Neural progenitor cell (in vitro differentiated cells): ENCODE measurements at regions not wholly inside any gene's neighbourhood (a gene's known extent, or its start where the extent isn't known, plus 50 kb on each side); places are given as distances from the start of the nearest gene placed in this dataset.

Source experiments
- DNase-seq: peaks from one replicate; pipeline ENCODE4 v3.0.0-alpha.2; 2016; ENCODE audit warnings: low spot score
- H2AFZ ChIP-seq: fragments of 200-600 bp; sonication (generic); replicated peaks from 2 replicates; pipeline ENCODE4 v1.6.1; 2016; ENCODE audit warnings: antibody characterized with exemption
- H3F3A ChIP-seq: fragments of 200-600 bp; sonication (generic); 2 replicates; pipeline ENCODE4 v1.6.1; 2016; ENCODE audit warnings: antibody characterized with exemption, low read depth
- H3K27ac ChIP-seq: fragments of 200-600 bp; sonication (generic); 2 replicates; pipeline ENCODE4 v1.5.1; 2016; ENCODE audit warnings: mild to moderate bottlenecking
- H3K27me3 ChIP-seq: fragments of 200-600 bp; sonication (generic); 2 replicates; pipeline ENCODE4 v1.6.1; 2016; ENCODE audit warnings: mild to moderate bottlenecking, moderate library complexity
- H3K36me3 ChIP-seq: fragments of 200-600 bp; sonication (generic); 2 replicates; pipeline ENCODE4 v1.5.1; 2016
- H3K4me1 ChIP-seq: fragments of 200-600 bp; sonication (generic); 2 replicates; pipeline ENCODE4 v1.6.1; 2016; ENCODE audit warnings: mixed run types
- H3K4me2 ChIP-seq: fragments of 200-600 bp; sonication (generic); 2 replicates; pipeline ENCODE4 v1.6.1; 2016
- H3K4me3 ChIP-seq: fragments of 200-600 bp; sonication (generic); 2 replicates; pipeline ENCODE4 v1.5.1; 2016
- H3K79me2 ChIP-seq: fragments of 200-600 bp; sonication (generic); 2 replicates; pipeline ENCODE4 v1.6.1; 2016; ENCODE audit warnings: low read depth
- H3K9ac ChIP-seq: fragments of 200-600 bp; sonication (generic); 2 replicates; pipeline ENCODE4 v1.6.1; 2016
- H3K9me3 ChIP-seq: fragments of 200-600 bp; sonication (generic); 2 replicates; pipeline ENCODE4 v1.5.1; 2016; ENCODE audit warnings: low read depth
- H4K20me1 ChIP-seq: fragments of 200-600 bp; sonication (generic); 2 replicates; pipeline ENCODE4 v1.6.1; 2016; ENCODE audit warnings: low read depth
- H3K27ac Mint-ChIP-seq: 3 replicates; pipeline ENCODE4 v1.8.0; 2021; ENCODE audit warnings: mixed read lengths
- H3K27me3 Mint-ChIP-seq: 2 replicates; pipeline ENCODE4 v1.8.0; 2022; ENCODE audit warnings: low read depth, mild to moderate bottlenecking, inconsistent platforms, moderate library complexity, mixed read lengths; ENCODE audit not compliant: insufficient read depth
- H3K36me3 Mint-ChIP-seq: 3 replicates; pipeline ENCODE4 v1.8.0; 2021; ENCODE audit warnings: mixed read lengths
- H3K4me1 Mint-ChIP-seq: 3 replicates; pipeline ENCODE4 v1.8.0; 2021; ENCODE audit warnings: mixed read lengths
- H3K4me3 Mint-ChIP-seq: 3 replicates; pipeline ENCODE4 v1.8.0; 2021; ENCODE audit warnings: mild to moderate bottlenecking, moderate library complexity, mixed read lengths
- H3K9me3 Mint-ChIP-seq: 3 replicates; pipeline ENCODE4 v1.8.0; 2020; ENCODE audit warnings: mixed read lengths
- CTCF ChIP-seq: fragments of 200-600 bp; sonication (generic); IDR thresholded peaks from 2 replicates; pipeline ENCODE4 v1.5.1; 2017; ENCODE audit warnings: antibody characterized with exemption, mild to moderate bottlenecking
- EZH2 ChIP-seq: fragments of 200-600 bp; sonication (generic); IDR thresholded peaks from 2 replicates; pipeline ENCODE4 v1.6.1; 2017; ENCODE audit warnings: antibody characterized with exemption, mild to moderate bottlenecking, moderate library complexity
- EZH2phosphoT487 ChIP-seq: fragments of 200-600 bp; sonication (generic); IDR thresholded peaks from 2 replicates; pipeline ENCODE4 v1.6.1; 2017; ENCODE audit warnings: antibody characterized with exemption

- no peak overlapping the region for H3K4me2 ChIP-seq
- no peaks in the 10 kb centered on the region for H4K20me1 ChIP-seq
- Mint-ChIP-seq H3K9me3 (no peaks in the 10 kb centered on the region), H3K36me3 (no peaks in the 10 kb centered on the region), H3K27me3 (peaks cover 2% of the 10 kb centered on the region), H3K4me1 (peaks cover 2% of the 10 kb centered on the region), H3K4me3 (no peak overlapping the region), H3K27ac (no peak overlapping the region)
- DNase-seq, result no peak
- H3K27me3 ChIP-seq, result no peaks in the 10 kb centered on the region
- no peak overlapping the region for H2AFZ ChIP-seq
- no peak overlapping the region for H3K9ac ChIP-seq
- no peaks in the 10 kb centered on the region for H3K79me2 ChIP-seq
- H3K36me3 ChIP-seq, result no peaks in the 10 kb centered on the region
- TF ChIP-seq CTCF, result no peak
- TF ChIP-seq EZH2, result no peak
- no peak for TF ChIP-seq EZH2phosphoT487
- H3K4me3 ChIP-seq, result no peak overlapping the region
- H3K4me1 ChIP-seq, result no peaks in the 10 kb centered on the region
- H3K9me3 ChIP-seq, result no peaks in the 10 kb centered on the region
- H3K27ac ChIP-seq, result no peak overlapping the region
- H3F3A ChIP-seq, result no peaks in the 10 kb centered on the region
These were observed 155.5 kb upstream of the ROPN1 start for GRCh38 chr3:124147429-124147828.

GRCh38 chr3:124147946-124148345 lies 156.0 kb upstream of the ROPN1 start:
- Mint-ChIP-seq H3K36me3 (no peaks in the 10 kb centered on the region), H3K4me3 (no peak overlapping the region), H3K9me3 (no peaks in the 10 kb centered on the region), H3K4me1 (peaks cover 2% of the 10 kb centered on the region), H3K27me3 (peaks cover 2% of the 10 kb centered on the region), H3K27ac (no peak overlapping the region)
- H3K4me1 ChIP-seq, result no peaks in the 10 kb centered on the region
- no peak overlapping the region for H2AFZ ChIP-seq
- H3K27ac ChIP-seq, result no peak overlapping the region
- DNase-seq, result peak; percentile 15
- H3K27me3 ChIP-seq, result no peaks in the 10 kb centered on the region
- no peaks in the 10 kb centered on the region for H3K9me3 ChIP-seq
- no peaks in the 10 kb centered on the region for H4K20me1 ChIP-seq
- no peak overlapping the region for H3K4me3 ChIP-seq
- no peak for TF ChIP-seq CTCF
- TF ChIP-seq EZH2, result no peak
- TF ChIP-seq EZH2phosphoT487, result no peak
- H3K36me3 ChIP-seq, result no peaks in the 10 kb centered on the region
- H3K9ac ChIP-seq, result no peak overlapping the region
- no peaks in the 10 kb centered on the region for H3K79me2 ChIP-seq
- H3K4me2 ChIP-seq, result no peak overlapping the region
- no peaks in the 10 kb centered on the region for H3F3A ChIP-seq

- no peak for DNase-seq
- Mint-ChIP-seq H3K36me3 (peaks cover 2% of the 10 kb centered on the region), H3K27me3 (peaks cover 2% of the 10 kb centered on the region), H3K4me3 (no peak overlapping the region), H3K4me1 (no peaks in the 10 kb centered on the region), H3K9me3 (peaks cover 3% of the 10 kb centered on the region), H3K27ac (no peak overlapping the region)
- H3K4me2 ChIP-seq, result no peak overlapping the region
- H4K20me1 ChIP-seq, result no peaks in the 10 kb centered on the region
- H3K9me3 ChIP-seq, result no peaks in the 10 kb centered on the region
- no peak overlapping the region for H3K4me3 ChIP-seq
- H3K27ac ChIP-seq, result no peak overlapping the region
- H3F3A ChIP-seq, result no peaks in the 10 kb centered on the region
- TF ChIP-seq CTCF (no peak), EZH2phosphoT487 (no peak), EZH2 (no peak)
- no peak overlapping the region for H2AFZ ChIP-seq
- no peaks in the 10 kb centered on the region for H3K4me1 ChIP-seq
- H3K27me3 ChIP-seq, result no peaks in the 10 kb centered on the region
- no peaks in the 10 kb centered on the region for H3K79me2 ChIP-seq
- H3K9ac ChIP-seq, result no peak overlapping the region
- no peaks in the 10 kb centered on the region for H3K36me3 ChIP-seq
These were observed 157.2 kb upstream of the ROPN1 start for GRCh38 chr3:124149081-124149480.
